ENCODE measurements at regions not wholly inside any gene's neighbourhood (a gene's known extent, or its start where the extent isn't known, plus 50 kb on each side); places are given as distances from the start of the nearest gene placed in this dataset.

GRCh38 chr7:115704884-115705283 is 325.7 kb downstream of the TFEC start:
- no peak for DNase-seq

GRCh38 chr7:115701141-115701540 is 329.4 kb downstream of the TFEC start:
- no peak for DNase-seq

- no peak for DNase-seq
Measured at GRCh38 chr7:115694424-115694823, 336.1 kb downstream of the TFEC start.

GRCh38 chr7:115693779-115694178 is 336.8 kb downstream of the TFEC start:
- no peak for DNase-seq

- DNase-seq = no peak
Measured at GRCh38 chr7:115689941-115690340, 340.6 kb downstream of the TFEC start.

GRCh38 chr7:115683093-115683492 is 347.5 kb downstream of the TFEC start:
- no peak for DNase-seq

- no peak for DNase-seq
Measured at GRCh38 chr7:115682507-115682906, 348.1 kb downstream of the TFEC start.

- DNase-seq = no peak
Measured at GRCh38 chr7:115680921-115681320, 349.6 kb downstream of the TFEC start.

GRCh38 chr7:115679976-115680375 is 350.6 kb downstream of the TFEC start:
- no peak for DNase-seq

GRCh38 chr7:115679423-115679822 is 351.1 kb downstream of the TFEC start:
- DNase-seq = no peak

GRCh38 chr7:115678086-115678982 is 352.2 kb downstream of the TFEC start:
- DNase-seq = no peak

- DNase-seq = no peak
Measured at GRCh38 chr7:115676707-115677106, 353.9 kb downstream of the TFEC start.

- DNase-seq = no peak
Measured at GRCh38 chr7:115676080-115676479, 354.5 kb downstream of the TFEC start.

- DNase-seq = no peak
Measured at GRCh38 chr7:115674467-115675024, 356.0 kb downstream of the TFEC start.

GRCh38 chr7:115672024-115672423 is 358.5 kb downstream of the TFEC start:
- no peak for DNase-seq

- DNase-seq = no peak
Measured at GRCh38 chr7:115662676-115663075, 367.9 kb downstream of the TFEC start.

GRCh38 chr7:115662120-115662519 is 368.4 kb downstream of the TFEC start:
- DNase-seq = no peak

- no peak for DNase-seq
Measured at GRCh38 chr7:115658223-115658622, 372.3 kb downstream of the TFEC start.

- no peak for DNase-seq
Measured at GRCh38 chr7:115654384-115655214, 376.0 kb downstream of the TFEC start.

- no peak for DNase-seq
Measured at GRCh38 chr7:115649429-115649828, 381.1 kb downstream of the TFEC start.

GRCh38 chr7:115647712-115648111 is 382.9 kb downstream of the TFEC start:
- no peak for DNase-seq

GRCh38 chr7:115642194-115642593 is 388.4 kb downstream of the TFEC start:
- DNase-seq = no peak

GRCh38 chr7:115638853-115639252 is 391.7 kb downstream of the TFEC start:
- no peak for DNase-seq

GRCh38 chr7:115637128-115637527 is 393.4 kb downstream of the TFEC start:
- no peak for DNase-seq
